ENCODE measurements at regions not wholly inside any gene's neighbourhood (a gene's known extent, or its start where the extent isn't known, plus 50 kb on each side); places are given as distances from the start of the nearest gene placed in this dataset.

DNA sequence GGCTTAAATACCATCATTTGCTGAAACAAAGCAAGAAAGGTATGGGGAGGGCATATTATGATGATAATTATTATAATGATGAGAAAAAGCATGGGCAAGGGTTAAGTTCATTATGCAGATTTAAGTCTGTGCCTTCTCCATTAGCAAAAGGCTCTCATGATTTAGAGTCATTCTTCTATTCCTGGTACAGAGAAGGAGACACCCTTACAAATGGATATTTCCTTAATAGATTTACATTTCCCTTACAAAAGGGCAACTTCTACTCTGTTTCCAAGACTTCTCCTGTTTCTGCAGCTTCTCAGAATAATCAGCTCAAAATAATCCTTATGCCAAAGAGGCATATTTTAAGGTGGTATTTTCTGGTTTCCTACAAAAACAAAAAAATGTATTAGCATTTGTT is 121.1 kb upstream of the CAMK1G start:
- ATAC-seq (ENCODE audit: poor library complexity) (no peak), DNase-seq (no peak)
- TF ChIP-seq, protein P1, sequence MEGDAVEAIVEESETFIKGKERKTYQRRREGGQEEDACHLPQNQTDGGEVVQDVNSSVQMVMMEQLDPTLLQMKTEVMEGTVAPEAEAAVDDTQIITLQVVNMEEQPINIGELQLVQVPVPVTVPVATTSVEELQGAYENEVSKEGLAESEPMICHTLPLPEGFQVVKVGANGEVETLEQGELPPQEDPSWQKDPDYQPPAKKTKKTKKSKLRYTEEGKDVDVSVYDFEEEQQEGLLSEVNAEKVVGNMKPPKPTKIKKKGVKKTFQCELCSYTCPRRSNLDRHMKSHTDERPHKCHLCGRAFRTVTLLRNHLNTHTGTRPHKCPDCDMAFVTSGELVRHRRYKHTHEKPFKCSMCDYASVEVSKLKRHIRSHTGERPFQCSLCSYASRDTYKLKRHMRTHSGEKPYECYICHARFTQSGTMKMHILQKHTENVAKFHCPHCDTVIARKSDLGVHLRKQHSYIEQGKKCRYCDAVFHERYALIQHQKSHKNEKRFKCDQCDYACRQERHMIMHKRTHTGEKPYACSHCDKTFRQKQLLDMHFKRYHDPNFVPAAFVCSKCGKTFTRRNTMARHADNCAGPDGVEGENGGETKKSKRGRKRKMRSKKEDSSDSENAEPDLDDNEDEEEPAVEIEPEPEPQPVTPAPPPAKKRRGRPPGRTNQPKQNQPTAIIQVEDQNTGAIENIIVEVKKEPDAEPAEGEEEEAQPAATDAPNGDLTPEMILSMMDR (IDR thresholded peaks at IDR 0.05): no peak
- H3K36me3 Mint-ChIP-seq (ENCODE audit: low read depth): no peaks in the 10 kb centered on the region
- H3K9me3 Mint-ChIP-seq: peaks cover 6% of the 10 kb centered on the region
- H3K4me3 ChIP-seq (ENCODE audit: low read length): no peak overlapping the region
- ChIA-PET CTCF (no interaction called here), POLR2A (no interaction called here)
- no peak overlapping the region for H3K27ac Mint-ChIP-seq
- intact Hi-C loops (cut with DNase I, micrococcal nuclease): no loop called here
- H3K4me1 Mint-ChIP-seq (ENCODE audit: low read depth): no peaks in the 10 kb centered on the region
- no peak overlapping the region for H3K4me3 Mint-ChIP-seq
- no peaks in the 10 kb centered on the region for H3K4me1 ChIP-seq (ENCODE audit: insufficient read depth, low read length)
- H3K27me3 Mint-ChIP-seq: peaks cover 57% of the 10 kb centered on the region
- peaks cover 0 to 6% of the 10 kb centered on the region in 2 experiments for H3K27me3 ChIP-seq (ENCODE audit: control insufficient read depth in 1 of 2, insufficient read depth in 2 of 2, low read length in 2 of 2)
- no peak overlapping the region for H3K27ac ChIP-seq (ENCODE audit: low read depth in 1 of 2, low read length in 2 of 2)
- no peaks in the 10 kb centered on the region for H3K9me3 ChIP-seq (ENCODE audit: control insufficient read depth in 1 of 2, insufficient read depth in 1 of 2, low read length in 2 of 2)
- H3K36me3 ChIP-seq (ENCODE audit: insufficient read depth, low read length): no peaks in the 10 kb centered on the region

DNA sequence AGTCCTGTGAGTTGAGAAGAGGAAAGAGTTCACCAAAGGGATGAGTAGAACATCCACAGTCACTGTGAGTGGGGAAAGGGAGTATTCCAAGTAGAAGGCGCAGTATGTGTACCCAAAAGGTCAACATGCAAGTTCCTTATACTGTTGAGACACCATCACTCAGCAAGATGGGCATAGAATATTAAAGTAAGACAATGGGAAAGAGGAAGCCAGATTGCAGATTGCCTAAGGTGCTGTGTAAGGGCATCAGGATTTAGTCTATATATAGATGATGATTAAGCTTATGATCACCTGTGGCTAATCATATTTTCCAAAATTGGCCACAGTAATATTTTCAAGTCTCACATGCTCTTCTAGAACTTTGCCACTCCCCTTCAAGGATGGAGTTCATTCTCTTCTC is 120.1 kb upstream of the CAMK1G start:
- Histone ChIP-seq H3K4me3 (ENCODE audit: low read length) (no peak overlapping the region), H3K9me3 (ENCODE audit: control insufficient read depth in 1 of 2, insufficient read depth in 1 of 2, low read length in 2 of 2) (no peaks in the 10 kb centered on the region), H3K27ac (ENCODE audit: low read depth in 1 of 2, low read length in 2 of 2) (no peak overlapping the region), H3K36me3 (ENCODE audit: insufficient read depth, low read length) (no peaks in the 10 kb centered on the region), H3K27me3 (ENCODE audit: control insufficient read depth in 1 of 2, insufficient read depth in 2 of 2, low read length in 2 of 2) (peaks cover 0 to 6% of the 10 kb centered on the region in 2 experiments), H3K4me1 (ENCODE audit: insufficient read depth, low read length) (no peaks in the 10 kb centered on the region)
- H3K4me1 Mint-ChIP-seq (ENCODE audit: low read depth): no peaks in the 10 kb centered on the region
- DNase-seq (no peak), ATAC-seq (ENCODE audit: poor library complexity) (no peak)
- H3K36me3 Mint-ChIP-seq (ENCODE audit: low read depth): no peaks in the 10 kb centered on the region
- H3K27ac Mint-ChIP-seq: no peak overlapping the region
- H3K4me3 Mint-ChIP-seq: no peak overlapping the region
- TF ChIP-seq, protein P1 (IDR thresholded peaks at IDR 0.05): no peak
- intact Hi-C loops (cut with DNase I, micrococcal nuclease): no loop called here
- ChIA-PET CTCF (no interaction called here), POLR2A (no interaction called here)
- peaks cover 6% of the 10 kb centered on the region for H3K9me3 Mint-ChIP-seq
- peaks cover 49% of the 10 kb centered on the region for H3K27me3 Mint-ChIP-seq

DNA sequence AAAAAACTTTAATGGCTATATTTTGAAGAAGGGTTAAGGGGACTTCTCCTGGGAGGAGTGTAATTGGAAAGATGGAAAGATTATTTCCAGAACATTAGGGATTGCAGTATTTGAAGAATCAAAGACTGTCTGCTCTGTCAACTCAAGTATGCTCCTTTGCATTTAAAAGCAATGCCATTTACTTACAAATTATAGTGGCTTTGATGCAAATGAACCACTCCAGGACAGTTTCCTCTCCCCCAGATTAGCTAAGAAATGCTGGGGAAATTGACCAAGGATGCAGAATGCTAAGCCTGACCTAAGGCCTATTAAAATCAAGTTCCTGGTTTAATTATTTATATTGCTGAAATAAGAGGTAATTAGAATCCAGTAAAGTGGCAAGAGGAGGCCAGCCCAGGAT is 110.5 kb upstream of the CAMK1G start:
- H3K4me1 Mint-ChIP-seq (ENCODE audit: low read depth): no peaks in the 10 kb centered on the region
- no peaks in the 10 kb centered on the region for H3K4me1 ChIP-seq (ENCODE audit: insufficient read depth, low read length)
- CTCF ChIA-PET: no interaction called here

More for the DNA sequence above, 110.5 kb upstream of the CAMK1G start:
- Mint-ChIP-seq H3K4me3 (no peak overlapping the region), H3K36me3 (ENCODE audit: low read depth) (no peaks in the 10 kb centered on the region), H3K27me3 (peaks cover 15% of the 10 kb centered on the region), H3K9me3 (peaks cover 8% of the 10 kb centered on the region), H3K27ac (no peak overlapping the region)
- intact Hi-C loops (cut with DNase I, micrococcal nuclease): no loop called here
- POLR2A ChIA-PET: no interaction called here
- peaks cover 6 to 14% of the 10 kb centered on the region in 2 experiments for H3K9me3 ChIP-seq (ENCODE audit: control insufficient read depth in 1 of 2, insufficient read depth in 1 of 2, low read length in 2 of 2)
- peaks cover 0 to 4% of the 10 kb centered on the region in 2 experiments for H3K27me3 ChIP-seq (ENCODE audit: control insufficient read depth in 1 of 2, insufficient read depth in 2 of 2, low read length in 2 of 2)
- H3K4me3 ChIP-seq (ENCODE audit: low read length): no peak overlapping the region
- no peaks in the 10 kb centered on the region for H3K36me3 ChIP-seq (ENCODE audit: insufficient read depth, low read length)
- no peak for DNase-seq
- ATAC-seq (ENCODE audit: poor library complexity): no peak
- no peak overlapping the region for H3K27ac ChIP-seq (ENCODE audit: low read depth in 1 of 2, low read length in 2 of 2)
- TF ChIP-seq, protein P1 (IDR thresholded peaks at IDR 0.05): no peak
